ENCODE measurements at regions not wholly inside any gene's neighbourhood (a gene's known extent, or its start where the extent isn't known, plus 50 kb on each side); places are given as distances from the start of the nearest gene placed in this dataset.

DNA sequence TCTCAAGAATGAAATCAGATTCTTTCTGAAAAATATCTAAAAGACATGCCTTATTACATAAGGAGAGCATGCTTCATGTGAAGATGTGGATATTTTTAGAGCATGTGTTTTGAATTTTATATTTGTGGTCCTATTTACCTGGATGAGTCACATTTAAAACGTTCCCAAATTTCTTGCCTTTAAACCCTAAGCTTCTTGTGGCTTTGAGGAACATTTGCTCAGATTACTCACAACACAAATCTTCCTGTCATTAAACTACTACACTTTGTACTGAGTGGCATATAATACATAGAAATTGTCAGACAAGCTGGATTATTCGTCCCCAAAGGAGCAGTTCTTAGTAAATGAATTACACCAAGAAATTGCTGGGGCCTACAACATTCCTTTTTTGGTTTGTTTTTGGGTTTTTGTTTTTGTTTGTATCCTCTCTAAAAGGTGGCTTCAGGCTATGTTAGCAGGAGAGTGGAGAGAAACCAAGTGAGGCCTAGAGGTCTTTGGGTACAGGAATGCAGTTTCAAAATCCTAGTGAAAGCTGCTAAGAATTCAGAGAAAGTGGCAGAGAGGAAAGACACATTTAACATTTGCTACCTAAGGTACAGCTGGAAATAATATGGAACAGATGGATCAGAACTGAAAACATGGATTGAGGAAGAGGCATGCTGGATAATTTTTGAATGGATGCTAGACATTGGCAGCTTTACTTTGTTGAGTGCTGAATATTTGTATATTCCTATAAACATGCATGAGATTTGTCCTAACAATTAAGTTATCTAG is 128.1 kb downstream of the RPL22L1 start:
- Histone ChIP-seq H3K27ac (ENCODE audit: insufficient read depth, low read depth, low read length) (peak overlapping the region; percentile 34), H3K4me2 (ENCODE audit: insufficient read depth, low read length) (no peak overlapping the region), H3K9me3 (replicated peaks; ENCODE audit: control insufficient read depth, insufficient read depth, low read length) (no peaks in the 10 kb centered on the region), H3K27me3 (ENCODE audit: control insufficient read depth in 2 of 2, insufficient read depth in 2 of 2, low read length in 2 of 2) (no peaks in the 10 kb centered on the region), H3K36me3 (ENCODE audit: control insufficient read depth in 2 of 2, extremely low read depth in 1 of 2, insufficient read depth in 2 of 2, low read length in 2 of 2) (no peaks in the 10 kb centered on the region), H2AFZ (ENCODE audit: low read depth, low read length) (peak overlapping the region; percentile 4), H3K9me1 (replicated peaks; ENCODE audit: control insufficient read depth, extremely low read depth, insufficient read depth, low read length) (no peaks in the 10 kb centered on the region), H3K79me2 (ENCODE audit: control insufficient read depth, insufficient read depth, low read length) (no peaks in the 10 kb centered on the region), H4K20me1 (replicated peaks; ENCODE audit: control insufficient read depth, extremely low read depth, insufficient read depth, low read length) (no peaks in the 10 kb centered on the region), H3K4me1 (ENCODE audit: control insufficient read depth, extremely low read depth, insufficient read depth, low read length) (peaks cover 44% of the 10 kb centered on the region), H3K4me3 (replicated peaks in 1 of 3; ENCODE audit: insufficient read depth in 1 of 3, low read depth in 1 of 3, low read length in 3 of 3) (no peak overlapping the region), H3K9ac (replicated peaks; ENCODE audit: extremely low read depth, insufficient read depth, low read length) (no peak overlapping the region)
- TF ChIP-seq FOS (IDR thresholded peaks at IDR 0.05; ENCODE audit: borderline replicate concordance, insufficient read depth, low read length) (peak; percentile 24), POLR2A (IDR thresholded peaks at IDR 0.05; ENCODE audit: low read depth, low read length) (no peak)
- ChIA-PET POLR2A (interaction anchor here (1.1 kb wide), 1 partner anchor 12 kb away, joined by 3 read pairs; no protein-coding TSS in a partner anchor), CTCF (interaction anchor here (1.4 to 2.4 kb wide), 4 partner anchors 18 to 328 kb away, joined by 3 to 9 read pairs (median 6); no protein-coding TSS in a partner anchor)
- dilution Hi-C loops (cut with MboI; ENCODE audit: extremely low pct_ligation_motif_present, low sequenced_read_pairs) (no loop called here), intact Hi-C loops (cut with micrococcal nuclease) (no loop called here)
- BruUV-seq (replicated peaks), result no TSS peak
- FAIRE-seq (no peak), DNase-seq (ENCODE audit: low read depth, low spot score) (no peak)

DNA sequence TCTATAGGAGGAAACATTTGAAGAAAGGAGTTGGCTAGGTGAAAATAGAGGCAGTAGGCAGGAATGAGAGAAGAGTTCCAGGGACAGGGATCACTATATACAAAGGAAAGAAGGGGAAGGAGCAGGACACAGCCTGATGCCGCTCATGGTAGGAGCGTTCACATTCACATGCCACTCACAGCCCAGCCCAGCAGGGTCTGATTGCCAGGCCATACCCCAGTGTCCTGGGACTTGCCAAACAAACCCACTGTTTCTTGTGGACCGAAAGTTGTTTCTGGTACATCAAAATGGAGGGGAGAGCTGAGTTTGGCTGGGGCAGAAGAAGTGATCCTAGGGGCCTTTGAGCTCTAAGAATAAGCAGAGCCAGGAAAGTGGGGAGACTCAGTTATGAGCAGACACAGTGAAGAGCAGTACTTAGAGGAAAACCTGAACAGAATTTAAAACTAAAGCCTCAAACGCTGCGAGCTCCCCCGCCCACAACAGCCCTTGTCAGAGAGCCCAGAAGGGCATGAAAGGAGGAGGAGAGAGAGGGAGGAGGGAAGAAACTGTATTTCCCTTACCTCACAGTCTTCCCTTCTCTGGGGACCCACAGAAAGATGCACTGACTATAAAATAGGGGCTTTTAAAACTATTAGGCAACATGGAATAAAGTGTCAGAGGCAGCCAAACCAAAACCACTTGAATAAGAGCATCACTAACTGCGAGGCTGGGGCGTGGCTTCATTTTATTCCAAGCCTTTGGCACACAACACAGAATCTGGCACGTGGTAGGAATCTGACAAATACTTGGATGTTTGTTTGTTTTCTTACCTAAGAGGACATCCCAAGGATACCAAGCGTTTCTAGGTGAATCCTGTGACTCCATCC is 129.0 kb downstream of the RPL22L1 start:
- POLR2A ChIA-PET, result interaction anchor here (1.1 kb wide), 1 partner anchor 13 kb away, joined by 3 read pairs; no protein-coding TSS in a partner anchor
- TF ChIP-seq POLR2A (IDR thresholded peaks at IDR 0.05; ENCODE audit: low read depth, low read length) (no peak), FOS (IDR thresholded peaks at IDR 0.05; ENCODE audit: borderline replicate concordance, insufficient read depth, low read length) (no peak), MYC (IDR thresholded peaks at IDR 0.05; ENCODE audit: low read depth, low read length) (no peak), POLR2AphosphoS5 (IDR thresholded peaks at IDR 0.05; ENCODE audit: insufficient read depth, low read depth, low read length) (no peak), JUN (IDR thresholded peaks at IDR 0.05; ENCODE audit: borderline replicate concordance, insufficient read depth, insufficient read length, low read depth) (no peak), MAX (IDR thresholded peaks at IDR 0.05; ENCODE audit: insufficient read depth, insufficient read length) (no peak), CTCF (IDR thresholded peaks at IDR 0.05; ENCODE audit: extremely low read depth in 1 of 2, insufficient read depth in 1 of 2, low read depth in 1 of 2, low read length in 2 of 2) (no peak), GATA2 (IDR thresholded peaks at IDR 0.05; ENCODE audit: insufficient read depth, insufficient read length, low read depth, low read length) (no peak), EZH2 (IDR thresholded peaks at IDR 0.05; ENCODE audit: borderline replicate concordance, low read depth, low read length, severe bottlenecking) (no peak)
- H3K9ac ChIP-seq (replicated peaks; ENCODE audit: extremely low read depth, insufficient read depth, low read length), result no peak overlapping the region
- FAIRE-seq (peak; percentile 80), DNase-seq (ENCODE audit: low read depth, low spot score) (no peak)
- CTCF ChIA-PET, result interaction anchor here (1.4 to 2.4 kb wide), 5 partner anchors 17 to 327 kb away, joined by 3 to 9 read pairs (median 5); no protein-coding TSS in a partner anchor
- no peaks in the 10 kb centered on the region for H3K9me3 ChIP-seq (replicated peaks; ENCODE audit: control insufficient read depth, insufficient read depth, low read length)
- no peaks in the 10 kb centered on the region for H3K36me3 ChIP-seq (ENCODE audit: control insufficient read depth in 2 of 2, extremely low read depth in 1 of 2, insufficient read depth in 2 of 2, low read length in 2 of 2)
- H3K79me2 ChIP-seq (ENCODE audit: control insufficient read depth, insufficient read depth, low read length), result no peaks in the 10 kb centered on the region
- H3K27ac ChIP-seq (ENCODE audit: insufficient read depth, low read depth, low read length), result peak overlapping the region; percentile 34
- H3K9me1 ChIP-seq (replicated peaks; ENCODE audit: control insufficient read depth, extremely low read depth, insufficient read depth, low read length), result no peaks in the 10 kb centered on the region
- no peak overlapping the region for H3K4me2 ChIP-seq (ENCODE audit: insufficient read depth, low read length)
- no peak overlapping the region for H3K4me3 ChIP-seq (replicated peaks in 1 of 3; ENCODE audit: insufficient read depth in 1 of 3, low read depth in 1 of 3, low read length in 3 of 3)
- peaks cover 34% of the 10 kb centered on the region for H3K4me1 ChIP-seq (ENCODE audit: control insufficient read depth, extremely low read depth, insufficient read depth, low read length)
- dilution Hi-C loops (cut with MboI; ENCODE audit: extremely low pct_ligation_motif_present, low sequenced_read_pairs), result no loop called here
- peak overlapping the region; percentile 49 for H2AFZ ChIP-seq (ENCODE audit: low read depth, low read length)
- intact Hi-C loops (cut with micrococcal nuclease), result no loop called here
- BruUV-seq (replicated peaks), result no TSS peak
- H4K20me1 ChIP-seq (replicated peaks; ENCODE audit: control insufficient read depth, extremely low read depth, insufficient read depth, low read length), result no peaks in the 10 kb centered on the region
- no peaks in the 10 kb centered on the region for H3K27me3 ChIP-seq (ENCODE audit: control insufficient read depth in 2 of 2, insufficient read depth in 2 of 2, low read length in 2 of 2)
